Tibial nerve (tissue), 3 donors: ENCODE measurements at regions not wholly inside any gene's neighbourhood (a gene's known extent, or its start where the extent isn't known, plus 50 kb on each side); places are given as distances from the start of the nearest gene placed in this dataset.

Experiments
- POLR2A ChIP-seq, 2 donors: fragments of 450-650 bp; IDR thresholded peaks; one replicate each; pipeline ENCODE4 v1.6.1; 2017; ENCODE audit warnings: antibody characterized with exemption in 2 of 2, mild to moderate bottlenecking in 2 of 2, moderate library complexity in 2 of 2
- TF ChIP-seq, protein P1 (sequence below), 5 experiments: fragments of 200-600 bp in 3 of 5; fragments of 450-650 bp in 2 of 5; sonication (generic) in 3 of 5; IDR thresholded peaks; one replicate each; pipeline ENCODE4 v1.5.1; 2016 to 2019; ENCODE audit warnings: antibody characterized with exemption in 5 of 5, mild to moderate bottlenecking in 3 of 5, moderate library complexity in 2 of 5

DNA sequence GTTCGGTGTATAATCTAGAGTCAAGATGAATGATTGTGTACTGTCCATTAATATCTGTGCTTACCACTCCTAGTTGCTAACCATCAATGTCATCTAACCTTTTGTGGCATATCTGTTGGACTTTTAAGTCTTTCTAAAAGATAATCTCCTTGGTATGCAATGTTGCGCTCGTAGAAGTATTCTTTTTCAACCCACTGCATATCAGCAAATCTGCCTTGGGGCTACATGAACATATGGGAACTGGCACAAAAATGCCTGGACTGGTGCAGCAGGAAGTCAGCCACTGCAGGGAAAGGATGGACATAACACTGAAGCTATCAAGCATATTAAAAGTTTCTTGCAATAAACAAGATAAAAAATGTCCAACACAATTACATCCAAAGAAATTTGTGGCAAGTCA is 124.3 kb upstream of the SLC38A4 start:
- TF ChIP-seq POLR2A (IDR thresholded peaks at IDR 0.05) = no peak
- TF ChIP-seq, protein P1, sequence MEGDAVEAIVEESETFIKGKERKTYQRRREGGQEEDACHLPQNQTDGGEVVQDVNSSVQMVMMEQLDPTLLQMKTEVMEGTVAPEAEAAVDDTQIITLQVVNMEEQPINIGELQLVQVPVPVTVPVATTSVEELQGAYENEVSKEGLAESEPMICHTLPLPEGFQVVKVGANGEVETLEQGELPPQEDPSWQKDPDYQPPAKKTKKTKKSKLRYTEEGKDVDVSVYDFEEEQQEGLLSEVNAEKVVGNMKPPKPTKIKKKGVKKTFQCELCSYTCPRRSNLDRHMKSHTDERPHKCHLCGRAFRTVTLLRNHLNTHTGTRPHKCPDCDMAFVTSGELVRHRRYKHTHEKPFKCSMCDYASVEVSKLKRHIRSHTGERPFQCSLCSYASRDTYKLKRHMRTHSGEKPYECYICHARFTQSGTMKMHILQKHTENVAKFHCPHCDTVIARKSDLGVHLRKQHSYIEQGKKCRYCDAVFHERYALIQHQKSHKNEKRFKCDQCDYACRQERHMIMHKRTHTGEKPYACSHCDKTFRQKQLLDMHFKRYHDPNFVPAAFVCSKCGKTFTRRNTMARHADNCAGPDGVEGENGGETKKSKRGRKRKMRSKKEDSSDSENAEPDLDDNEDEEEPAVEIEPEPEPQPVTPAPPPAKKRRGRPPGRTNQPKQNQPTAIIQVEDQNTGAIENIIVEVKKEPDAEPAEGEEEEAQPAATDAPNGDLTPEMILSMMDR (IDR thresholded peaks at IDR 0.05) = no peak
